ENCODE measurements at regions not wholly inside any gene's neighbourhood (a gene's known extent, or its start where the extent isn't known, plus 50 kb on each side); places are given as distances from the start of the nearest gene placed in this dataset.

DNA sequence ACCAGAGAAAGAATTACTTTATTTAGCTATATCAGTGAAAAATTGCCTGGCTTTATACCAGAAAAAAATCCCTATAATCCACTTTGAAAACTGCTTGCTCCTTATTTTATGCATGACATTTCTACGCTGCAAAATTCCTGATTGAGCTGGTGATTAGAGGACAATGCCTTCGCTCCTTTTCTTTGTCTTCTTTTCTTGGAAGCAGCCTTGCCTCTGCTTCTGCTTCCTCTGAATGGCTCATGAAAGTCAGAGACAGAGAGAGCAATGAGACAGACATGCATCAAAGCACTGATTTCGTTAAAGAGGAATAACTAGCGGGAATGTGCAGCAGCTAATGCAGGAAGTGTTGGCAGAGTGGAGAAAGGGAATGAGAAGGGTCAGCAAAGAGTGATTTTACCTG is 294.3 kb upstream of the IGFBP7 start:
- Histone ChIP-seq H3K4me1 (ENCODE audit: control insufficient read depth, extremely low read depth, insufficient read depth, low read length) (no peaks in the 10 kb centered on the region), H3K9ac (replicated peaks; ENCODE audit: extremely low read depth, insufficient read depth, low read length) (no peak overlapping the region), H3K9me1 (replicated peaks; ENCODE audit: control insufficient read depth, extremely low read depth, insufficient read depth, low read length) (no peaks in the 10 kb centered on the region), H3K27ac (ENCODE audit: insufficient read depth, low read depth, low read length) (no peak overlapping the region), H3K36me3 (ENCODE audit: control insufficient read depth in 2 of 2, extremely low read depth in 1 of 2, insufficient read depth in 2 of 2, low read length in 2 of 2) (no peaks in the 10 kb centered on the region), H3K9me3 (replicated peaks; ENCODE audit: control insufficient read depth, insufficient read depth, low read length) (no peaks in the 10 kb centered on the region), H4K20me1 (replicated peaks; ENCODE audit: control insufficient read depth, extremely low read depth, insufficient read depth, low read length) (no peaks in the 10 kb centered on the region), H3K27me3 (ENCODE audit: control insufficient read depth in 2 of 2, insufficient read depth in 2 of 2, low read length in 2 of 2) (no peaks in the 10 kb centered on the region), H3K4me3 (replicated peaks in 1 of 3; ENCODE audit: insufficient read depth in 1 of 3, low read depth in 1 of 3, low read length in 3 of 3) (no peak overlapping the region), H2AFZ (ENCODE audit: low read depth, low read length) (no peak overlapping the region), H3K4me2 (ENCODE audit: insufficient read depth, low read length) (no peak overlapping the region), H3K79me2 (ENCODE audit: control insufficient read depth, insufficient read depth, low read length) (no peaks in the 10 kb centered on the region)
- CTCF ChIA-PET = interaction anchor here (1.2 kb wide), 1 partner anchor 11 kb away, joined by 3 read pairs; no protein-coding TSS in a partner anchor
- TF ChIP-seq FOS (IDR thresholded peaks at IDR 0.05; ENCODE audit: borderline replicate concordance, insufficient read depth, low read length) = no peak
- no peak for TF ChIP-seq POLR2AphosphoS5 (IDR thresholded peaks at IDR 0.05; ENCODE audit: insufficient read depth, low read depth, low read length)
- TF ChIP-seq JUN (IDR thresholded peaks at IDR 0.05; ENCODE audit: borderline replicate concordance, insufficient read depth, insufficient read length, low read depth) = no peak
- TF ChIP-seq, protein P1, sequence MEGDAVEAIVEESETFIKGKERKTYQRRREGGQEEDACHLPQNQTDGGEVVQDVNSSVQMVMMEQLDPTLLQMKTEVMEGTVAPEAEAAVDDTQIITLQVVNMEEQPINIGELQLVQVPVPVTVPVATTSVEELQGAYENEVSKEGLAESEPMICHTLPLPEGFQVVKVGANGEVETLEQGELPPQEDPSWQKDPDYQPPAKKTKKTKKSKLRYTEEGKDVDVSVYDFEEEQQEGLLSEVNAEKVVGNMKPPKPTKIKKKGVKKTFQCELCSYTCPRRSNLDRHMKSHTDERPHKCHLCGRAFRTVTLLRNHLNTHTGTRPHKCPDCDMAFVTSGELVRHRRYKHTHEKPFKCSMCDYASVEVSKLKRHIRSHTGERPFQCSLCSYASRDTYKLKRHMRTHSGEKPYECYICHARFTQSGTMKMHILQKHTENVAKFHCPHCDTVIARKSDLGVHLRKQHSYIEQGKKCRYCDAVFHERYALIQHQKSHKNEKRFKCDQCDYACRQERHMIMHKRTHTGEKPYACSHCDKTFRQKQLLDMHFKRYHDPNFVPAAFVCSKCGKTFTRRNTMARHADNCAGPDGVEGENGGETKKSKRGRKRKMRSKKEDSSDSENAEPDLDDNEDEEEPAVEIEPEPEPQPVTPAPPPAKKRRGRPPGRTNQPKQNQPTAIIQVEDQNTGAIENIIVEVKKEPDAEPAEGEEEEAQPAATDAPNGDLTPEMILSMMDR (IDR thresholded peaks at IDR 0.05; ENCODE audit: extremely low read depth in 1 of 2, insufficient read depth in 1 of 2, low read depth in 1 of 2, low read length in 2 of 2) = no peak
- no peak for TF ChIP-seq EZH2 (IDR thresholded peaks at IDR 0.05; ENCODE audit: borderline replicate concordance, low read depth, low read length, severe bottlenecking)
- no peak for TF ChIP-seq POLR2A (IDR thresholded peaks at IDR 0.05; ENCODE audit: low read depth, low read length)
- no peak for TF ChIP-seq GATA2 (IDR thresholded peaks at IDR 0.05; ENCODE audit: insufficient read depth, insufficient read length, low read depth, low read length)
- TF ChIP-seq, protein P2, sequence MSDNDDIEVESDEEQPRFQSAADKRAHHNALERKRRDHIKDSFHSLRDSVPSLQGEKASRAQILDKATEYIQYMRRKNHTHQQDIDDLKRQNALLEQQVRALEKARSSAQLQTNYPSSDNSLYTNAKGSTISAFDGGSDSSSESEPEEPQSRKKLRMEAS (IDR thresholded peaks at IDR 0.05; ENCODE audit: insufficient read depth, insufficient read length) = no peak
- TF ChIP-seq MYC (IDR thresholded peaks at IDR 0.05; ENCODE audit: low read depth, low read length) = no peak
- POLR2A ChIA-PET = no interaction called here
- DNase-seq (ENCODE audit: low read depth, low spot score) (no peak), FAIRE-seq (no peak)
- BruUV-seq (replicated peaks) = no TSS peak
- dilution Hi-C loops (cut with MboI; ENCODE audit: extremely low pct_ligation_motif_present, low sequenced_read_pairs) = no loop called here
- intact Hi-C loops (cut with micrococcal nuclease) = no loop called here

All from endothelial cell of umbilical vein (primary cell).